H1 (cell line): ENCODE measurements at regions not wholly inside any gene's neighbourhood (a gene's known extent, or its start where the extent isn't known, plus 50 kb on each side); places are given as distances from the start of the nearest gene placed in this dataset.

ENCODE experiments used
- CTCF ChIA-PET: fragments of 300-600 bp; sonication (Branson Sonifier 250); formaldehyde crosslinking; loops from one replicate; lab custom pipeline; 2021; ENCODE audit not compliant: partially characterized antibody; lab: Charles Lee
- POLR2A ChIA-PET: fragments of 300-600 bp; sonication (Branson Sonifier 250); formaldehyde crosslinking; loops from one replicate; lab custom pipeline; 2021; ENCODE audit warnings: inconsistent platforms; ENCODE audit not compliant: partially characterized antibody; lab: Charles Lee
- DNase-seq, 2 experiments: peaks; one replicate each; pipeline versions ENCODE4 v3.0.0 to v3.0.0-alpha.2; 2010 to 2022; ENCODE audit warnings: low spot score in 2 of 2, low read depth in 1 of 2, mixed read lengths in 1 of 2
- FAIRE-seq: peaks from 2 replicates; lab custom pipeline; 2011; peaks lifted over from hg19 to GRCh38; lab: Jason Lieb, UNC
- H2AFZ ChIP-seq: 2 replicates; pipeline ENCODE4 v1.8.1; 2012; ENCODE audit warnings: low read length, inconsistent platforms
- H2AK5ac ChIP-seq: 2 replicates; pipeline ENCODE4 v1.6.1; 2013; ENCODE audit warnings: low read depth, low read length
- H2BK120ac ChIP-seq: replicated peaks from 2 replicates; pipeline ENCODE3; 2013; ENCODE audit warnings: low read depth, low read length, inconsistent platforms
- H2BK12ac ChIP-seq: 2 replicates; pipeline ENCODE4 v1.6.1; 2013; ENCODE audit warnings: low read depth, low read length
- H2BK15ac ChIP-seq: 2 replicates; pipeline ENCODE4 v1.6.1; 2013; ENCODE audit warnings: low read length
- H2BK20ac ChIP-seq: 2 replicates; pipeline ENCODE4 v1.6.1; 2013; ENCODE audit warnings: low read length
- H2BK5ac ChIP-seq: 2 replicates; pipeline ENCODE4 v1.6.1; 2013; ENCODE audit warnings: low read depth, low read length
- H3K14ac ChIP-seq: 2 replicates; pipeline ENCODE4 v1.6.1; 2013; ENCODE audit warnings: inconsistent platforms; ENCODE audit not compliant: insufficient read length
- H3K18ac ChIP-seq: 2 replicates; pipeline ENCODE4 v1.6.1; 2013; ENCODE audit warnings: low read length; ENCODE audit errors: extremely low read depth
- H3K23ac ChIP-seq: 2 replicates; pipeline ENCODE4 v1.6.1; 2013; ENCODE audit warnings: inconsistent platforms; ENCODE audit not compliant: insufficient read length
- H3K23me2 ChIP-seq: 2 replicates; pipeline ENCODE4 v1.6.1; 2013; ENCODE audit warnings: low read depth, low read length
- H3K27ac ChIP-seq: 2 replicates; pipeline ENCODE4 v1.6.1; 2011; ENCODE audit warnings: low read depth, low read length, inconsistent platforms
- H3K27me3 ChIP-seq, 4 experiments: replicated peaks in 1 of 4; 1 replicate in 1 of 4; 2 replicates in 3 of 4; pipeline versions ENCODE4 v1.6.1 to v1.8.1; 2011 to 2013; ENCODE audit warnings: low read length in 3 of 4, mild to moderate bottlenecking in 3 of 4, inconsistent platforms in 2 of 4, mixed read lengths in 2 of 4, moderate library complexity in 1 of 4; ENCODE audit not compliant: control insufficient read depth in 3 of 4, insufficient read depth in 3 of 4; ENCODE audit errors: extremely low read depth in 1 of 4
- H3K36me3 ChIP-seq, 4 experiments: 2 replicates each; pipeline versions ENCODE4 v1.6.1 to v1.8.1; 2011 to 2013; ENCODE audit warnings: mild to moderate bottlenecking in 4 of 4, low read length in 3 of 4, moderate library complexity in 2 of 4, control low read depth in 1 of 4, inconsistent platforms in 1 of 4; ENCODE audit not compliant: insufficient read depth in 4 of 4, control insufficient read depth in 2 of 4
- H3K4ac ChIP-seq: replicated peaks from 2 replicates; pipeline ENCODE3; 2013; ENCODE audit warnings: low read length, low read depth, mixed read lengths, inconsistent platforms; ENCODE audit not compliant: insufficient read length
- H3K4me1 ChIP-seq, 4 experiments: replicated peaks in 1 of 4; 1 replicate in 1 of 4; 2 replicates in 3 of 4; pipeline versions ENCODE4 v1.6.1 to v1.8.1; 2011 to 2013; ENCODE audit warnings: low read length in 3 of 4, inconsistent platforms in 2 of 4, mixed read lengths in 1 of 4; ENCODE audit not compliant: insufficient read depth in 4 of 4, control insufficient read depth in 3 of 4
- H3K4me2 ChIP-seq, 2 experiments: 2 replicates each; pipeline versions ENCODE4 v1.6.1 to v1.8.1; 2011 to 2013; ENCODE audit warnings: low read depth in 2 of 2, low read length in 2 of 2, control low read depth in 1 of 2, inconsistent platforms in 1 of 2, mild to moderate bottlenecking in 1 of 2; ENCODE audit not compliant: insufficient read depth in 1 of 2
- H3K4me3 ChIP-seq, 4 experiments: fragments of 200-600, 300-600 bp in 1 of 4; sonication (generic), shearing (Covaris generic), sonication (Bioruptor Twin) in 1 of 4; 2 replicates each; pipeline versions ENCODE4 v1.5.1 to v1.8.1; 2011 to 2016; ENCODE audit warnings: low read length in 4 of 4, low read depth in 3 of 4, control low read depth in 2 of 4, inconsistent platforms in 2 of 4, mild to moderate bottlenecking in 2 of 4, mixed read lengths in 1 of 4, moderate library complexity in 1 of 4; ENCODE audit not compliant: insufficient read depth in 2 of 4; ENCODE audit errors: extremely low read depth in 1 of 4
- H3K56ac ChIP-seq: replicated peaks from 2 replicates; pipeline ENCODE3; 2013; ENCODE audit warnings: low read depth, mild to moderate bottlenecking, mixed read lengths, low read length, inconsistent platforms; ENCODE audit not compliant: insufficient read length
- H3K79me1 ChIP-seq: 2 replicates; pipeline ENCODE4 v1.6.1; 2013; ENCODE audit warnings: low read depth, low read length, control low read depth
- H3K79me2 ChIP-seq, 2 experiments: 2 replicates each; pipeline versions ENCODE4 v1.6.1 to v1.8.1; 2012 to 2013; ENCODE audit warnings: low read length in 2 of 2, mild to moderate bottlenecking in 2 of 2, inconsistent platforms in 1 of 2; ENCODE audit not compliant: insufficient read depth in 2 of 2, control insufficient read depth in 1 of 2
- H3K9ac ChIP-seq, 4 experiments: replicated peaks in 1 of 4; 1 replicate in 1 of 4; 2 replicates in 3 of 4; pipeline versions ENCODE4 v1.6.1 to v1.8.1; 2011 to 2013; ENCODE audit warnings: low read depth in 3 of 4, low read length in 3 of 4, control low read depth in 2 of 4, mild to moderate bottlenecking in 2 of 4, moderate library complexity in 2 of 4, inconsistent platforms in 1 of 4; ENCODE audit errors: extremely low read depth in 1 of 4
- H3K9me3 ChIP-seq, 2 experiments: 2 replicates each; pipeline versions ENCODE4 v1.6.1 to v1.8.1; 2012 to 2013; ENCODE audit warnings: mild to moderate bottlenecking in 2 of 2, moderate library complexity in 2 of 2, control low read depth in 1 of 2, inconsistent platforms in 1 of 2, low read depth in 1 of 2, low read length in 1 of 2, mixed read lengths in 1 of 2; ENCODE audit not compliant: insufficient read depth in 2 of 2
- H4K20me1 ChIP-seq, 2 experiments: replicated peaks in 1 of 2; 2 replicates each; pipeline versions ENCODE3 to v1.8.1; 2011 to 2013; ENCODE audit warnings: inconsistent platforms in 2 of 2, low read length in 2 of 2, mild to moderate bottlenecking in 1 of 2; ENCODE audit not compliant: insufficient read depth in 2 of 2, control insufficient read depth in 1 of 2
- H4K5ac ChIP-seq: 2 replicates; pipeline ENCODE4 v1.6.1; 2013; ENCODE audit warnings: low read length, low read depth, mixed read lengths, inconsistent platforms; ENCODE audit not compliant: insufficient read length
- H4K8ac ChIP-seq: 2 replicates; pipeline ENCODE4 v1.8.0; 2013; ENCODE audit warnings: mild to moderate bottlenecking, moderate library complexity, low read length, inconsistent platforms; ENCODE audit not compliant: insufficient read depth; ENCODE audit errors: extremely low read depth
- H4K91ac ChIP-seq: replicated peaks from 2 replicates; pipeline ENCODE3; 2013; ENCODE audit warnings: low read length, mixed read lengths, inconsistent platforms; ENCODE audit not compliant: insufficient read length
- HDAC6 ChIP-seq: IDR thresholded peaks from one replicate; pipeline ENCODE4 v1.7.1; 2012; ENCODE audit warnings: low read depth, mild to moderate bottlenecking, inconsistent platforms, low read length, moderate library complexity
- JUN ChIP-seq: IDR thresholded peaks from 2 replicates; pipeline ENCODE4 v1.6.1; 2011; ENCODE audit warnings: low read depth, mild to moderate bottlenecking, improper control_type of control experiment, low read length
- SP2 ChIP-seq: IDR thresholded peaks from 2 replicates; pipeline ENCODE4 v1.6.1; 2012; ENCODE audit warnings: mild to moderate bottlenecking, low read length, inconsistent platforms
- SP4 ChIP-seq: IDR thresholded peaks from 2 replicates; pipeline ENCODE4 v1.6.1; 2012; ENCODE audit warnings: low read length, inconsistent platforms
- TAF1 ChIP-seq: IDR thresholded peaks from 2 replicates; pipeline ENCODE4 v1.6.1; 2011; ENCODE audit warnings: mild to moderate bottlenecking, low read depth, low read length

- Histone ChIP-seq H2BK5ac (no peak overlapping the region), H3K14ac (no peak overlapping the region), H3K4me3 (no peak overlapping the region), H2BK20ac (no peak overlapping the region), H4K8ac (no peak overlapping the region), H3K79me2 (no peaks in the 10 kb centered on the region), H2BK15ac (no peak overlapping the region), H3K18ac (no peak overlapping the region), H2BK120ac (no peak overlapping the region), H2BK12ac (no peak overlapping the region), H3K23me2 (no peaks in the 10 kb centered on the region), H2AK5ac (no peak overlapping the region), H3K27me3 (no peaks in the 10 kb centered on the region), H3K4ac (no peak overlapping the region), H3K9ac (no peak overlapping the region), H3K56ac (no peak overlapping the region), H3K9me3 (no peaks in the 10 kb centered on the region), H3K23ac (no peak overlapping the region), H3K36me3 (no peaks in the 10 kb centered on the region), H4K5ac (no peak overlapping the region), H2AFZ (no peak overlapping the region), H3K4me1 (no peaks in the 10 kb centered on the region), H3K27ac (no peak overlapping the region), H4K20me1 (no peaks in the 10 kb centered on the region), H4K91ac (no peak overlapping the region), H3K79me1 (no peaks in the 10 kb centered on the region), H3K4me2 (no peak overlapping the region)
- CTCF ChIA-PET, result interaction anchor here (1.2 kb wide), 1 partner anchor 18 kb away, joined by 5 read pairs; no protein-coding TSS in a partner anchor
- DNase-seq (no peak), FAIRE-seq (no peak)
- TF ChIP-seq SP4, result no peak
- no peak for TF ChIP-seq SP2
- no peak for TF ChIP-seq JUN
- TF ChIP-seq HDAC6, result no peak
- no peak for TF ChIP-seq TAF1
- POLR2A ChIA-PET, result no interaction called here
Observed at GRCh38 chr2:38489846-38490245, 112.8 kb upstream of the ATL2 start.
